ENCODE measurements at regions not wholly inside any gene's neighbourhood (a gene's known extent, or its start where the extent isn't known, plus 50 kb on each side); places are given as distances from the start of the nearest gene placed in this dataset.

- no peaks in the 10 kb centered on the region for H3K27me3 ChIP-seq
- H3K4me3 ChIP-seq: no peak overlapping the region
- H3K36me3 ChIP-seq: no peaks in the 10 kb centered on the region
- no peaks in the 10 kb centered on the region for H3K9me3 ChIP-seq
- WGBS, 3 donors: 56 to 65% (median 63%) methylated on average over 6 of the region's 6 CpGs
- DNase-seq: no peak
- no peaks in the 10 kb centered on the region for H3K4me1 ChIP-seq (ENCODE audit: insufficient read depth)
- H3K27ac ChIP-seq: no peak overlapping the region
- TF ChIP-seq CTCF (IDR thresholded peaks at IDR 0.05): no peak
- no peak for TF ChIP-seq EP300 (IDR thresholded peaks at IDR 0.05)
- TF ChIP-seq POLR2A (IDR thresholded peaks at IDR 0.05): no peak
- intact Hi-C loops (cut with DNase I): no loop called here
Observed at GRCh38 chr5:12358371-12359090, 454.3 kb upstream of the CTNND2 start.

GRCh38 chr5:12357626-12358025 is 453.4 kb upstream of the CTNND2 start:
- Histone ChIP-seq H3K4me1 (ENCODE audit: insufficient read depth) (no peaks in the 10 kb centered on the region), H3K9me3 (no peaks in the 10 kb centered on the region), H3K4me3 (no peak overlapping the region), H3K27ac (no peak overlapping the region), H3K36me3 (no peaks in the 10 kb centered on the region), H3K27me3 (no peaks in the 10 kb centered on the region)
- DNase-seq: no peak
- 54 to 64% (median 60%) methylated on average over 3 of the region's 3 CpGs for WGBS, 3 donors
- TF ChIP-seq POLR2A (IDR thresholded peaks at IDR 0.05) (no peak), CTCF (IDR thresholded peaks at IDR 0.05) (no peak), EP300 (IDR thresholded peaks at IDR 0.05) (no peak)
- intact Hi-C loops (cut with DNase I): no loop called here

GRCh38 chr5:12354686-12355085 is 450.4 kb upstream of the CTNND2 start:
- 44 to 75% (median 56%) methylated on average over 4 of the region's 4 CpGs for WGBS, 3 donors
- Histone ChIP-seq H3K4me1 (ENCODE audit: insufficient read depth) (no peaks in the 10 kb centered on the region), H3K27me3 (no peaks in the 10 kb centered on the region), H3K27ac (no peak overlapping the region), H3K4me3 (no peak overlapping the region), H3K36me3 (no peaks in the 10 kb centered on the region), H3K9me3 (no peaks in the 10 kb centered on the region)
- no peak for TF ChIP-seq CTCF (IDR thresholded peaks at IDR 0.05)
- no peak for TF ChIP-seq EP300 (IDR thresholded peaks at IDR 0.05)
- no peak for TF ChIP-seq POLR2A (IDR thresholded peaks at IDR 0.05)
- DNase-seq: no peak
- intact Hi-C loops (cut with DNase I): no loop called here

- Histone ChIP-seq H3K4me1 (ENCODE audit: insufficient read depth) (no peaks in the 10 kb centered on the region), H3K36me3 (no peaks in the 10 kb centered on the region), H3K4me3 (no peak overlapping the region), H3K9me3 (no peaks in the 10 kb centered on the region), H3K27me3 (no peaks in the 10 kb centered on the region), H3K27ac (no peak overlapping the region)
- TF ChIP-seq POLR2A (IDR thresholded peaks at IDR 0.05): no peak
- no peak for TF ChIP-seq CTCF (IDR thresholded peaks at IDR 0.05)
- TF ChIP-seq EP300 (IDR thresholded peaks at IDR 0.05): no peak
- intact Hi-C loops (cut with DNase I): no loop called here
- no peak for DNase-seq
- WGBS, 3 donors: 33 to 44% (median 37%) methylated on average over 3 of the region's 3 CpGs
Observed at GRCh38 chr5:12343558-12343957, 439.3 kb upstream of the CTNND2 start.
